HG03432 (cell line): ENCODE measurements at regions not wholly inside any gene's neighbourhood (a gene's known extent, or its start where the extent isn't known, plus 50 kb on each side); places are given as distances from the start of the nearest gene placed in this dataset.
"Not testable (repeated sequence)": the region's sequence is repeated elsewhere in the genome, so short reads cannot be mapped to it uniquely, and the experiment has no call there.

ENCODE experiments used
- ATAC-seq: cut with Tn5 transposase; IDR thresholded peaks from one replicate; pipeline ENCODE4 v1.9.1; 2021; ENCODE audit warnings: mild to moderate bottlenecking, moderate library complexity; ENCODE audit not compliant: unreplicated experiment

GRCh38 chr7:32816409-32816948 is 75.1 kb downstream of the KBTBD2 start:
- not testable (repeated sequence) for ATAC-seq

GRCh38 chr7:32814779-32815178 is 76.8 kb downstream of the KBTBD2 start:
- not testable (repeated sequence) for ATAC-seq

- ATAC-seq = no peak
Observed at GRCh38 chr7:32809871-32810270, 81.7 kb downstream of the KBTBD2 start.

DNA sequence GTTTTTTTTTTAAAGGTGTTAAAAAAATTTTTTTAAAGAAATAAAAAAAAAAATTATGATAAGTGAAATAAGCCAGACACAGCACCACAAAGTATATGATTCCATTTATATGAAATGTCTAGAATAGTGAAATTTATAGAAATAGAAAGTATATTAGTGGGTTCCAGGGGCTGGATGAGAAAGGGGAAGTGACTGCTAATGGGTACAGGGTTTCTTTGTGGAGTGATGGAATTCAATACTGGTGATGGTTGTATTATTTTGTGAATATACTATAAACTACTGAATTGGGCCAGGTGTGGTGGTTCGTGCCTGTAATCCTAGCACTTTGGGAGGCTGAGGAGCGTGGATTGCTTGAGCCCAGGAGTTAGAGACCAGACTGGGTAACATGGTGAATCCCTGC is 82.2 kb downstream of the KBTBD2 start:
- no peak for ATAC-seq

- ATAC-seq = no peak
Observed at GRCh38 chr7:32803406-32804141, 88.0 kb downstream of the KBTBD2 start.

DNA sequence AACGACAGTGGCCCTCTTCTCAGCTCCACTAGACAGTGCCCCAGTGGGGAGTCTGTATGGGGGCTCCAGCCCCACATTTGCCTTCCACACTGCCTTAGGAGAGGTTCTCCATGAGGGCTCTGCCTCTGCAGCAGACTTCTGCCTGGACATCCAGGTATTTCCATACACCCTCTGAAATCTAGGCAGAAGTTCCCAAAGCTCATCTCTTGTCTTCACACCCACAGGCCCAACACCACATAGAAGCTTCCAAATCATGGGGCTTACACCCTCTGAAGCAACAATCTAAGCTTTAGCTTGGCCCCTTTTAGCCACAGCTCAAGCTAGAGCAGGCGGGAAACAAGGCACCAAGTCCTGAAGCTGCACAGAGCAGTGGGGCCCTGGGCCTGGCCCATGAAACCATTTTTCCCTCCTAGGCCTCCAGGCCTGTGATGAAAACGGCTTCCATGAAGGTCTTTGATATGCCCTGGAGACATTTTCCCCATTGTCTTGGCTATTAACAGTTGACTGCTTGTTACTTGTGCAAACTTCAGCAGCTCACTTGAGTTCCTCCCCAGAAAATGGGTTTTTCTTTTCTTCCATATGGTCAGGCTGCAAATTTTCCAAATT is 89.2 kb downstream of the KBTBD2 start:
- no peak for ATAC-seq

- ATAC-seq = not testable (repeated sequence)
Observed at GRCh38 chr7:32793053-32793452, 98.5 kb downstream of the KBTBD2 start.

DNA sequence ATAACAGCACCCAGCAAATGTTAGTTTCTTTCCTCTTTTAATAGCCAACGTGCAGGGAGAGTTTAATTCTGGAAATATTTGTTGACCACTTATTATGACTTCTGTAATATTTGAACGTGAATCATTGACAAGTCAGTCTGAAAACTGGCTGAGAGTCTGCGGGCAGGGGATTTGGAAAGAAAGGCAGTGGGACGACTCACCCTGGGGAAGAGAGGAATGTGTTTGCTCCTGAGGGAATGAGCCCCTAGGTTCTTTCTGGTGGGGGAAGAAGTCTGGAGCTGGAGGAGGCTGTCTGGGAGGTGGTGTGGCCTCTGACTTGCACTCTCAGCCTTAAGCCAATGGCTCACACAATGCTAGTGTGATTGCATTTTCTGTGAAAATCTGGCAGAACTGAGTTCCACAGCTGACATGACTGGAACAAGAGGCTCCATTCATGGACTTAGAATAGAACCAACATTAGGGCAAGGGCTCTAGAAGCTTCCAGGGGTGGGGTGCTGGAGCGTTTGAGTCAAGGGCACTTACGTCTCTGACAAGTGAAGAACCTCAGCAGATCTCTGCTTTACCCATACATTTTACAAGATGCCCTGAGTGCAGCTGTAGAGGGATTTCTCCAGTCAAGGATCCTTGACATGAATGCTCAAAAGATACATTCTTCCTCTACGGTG is 100.7 kb downstream of the KBTBD2 start:
- not testable (repeated sequence) for ATAC-seq

- not testable (repeated sequence) for ATAC-seq
Observed at GRCh38 chr7:32789266-32789665, 102.3 kb downstream of the KBTBD2 start.

- not testable (repeated sequence) for ATAC-seq
Observed at GRCh38 chr7:32788174-32788573, 103.4 kb downstream of the KBTBD2 start.

- not testable (repeated sequence) for ATAC-seq
Observed at GRCh38 chr7:32785365-32785944, 106.1 kb downstream of the KBTBD2 start.

- ATAC-seq = not testable (repeated sequence)
Observed at GRCh38 chr7:32779895-32780294, 111.7 kb downstream of the KBTBD2 start.

GRCh38 chr7:32779167-32779566 is 112.4 kb downstream of the KBTBD2 start:
- ATAC-seq = no peak

GRCh38 chr7:32777041-32777666 is 114.4 kb downstream of the KBTBD2 start:
- ATAC-seq = not testable (repeated sequence)

DNA sequence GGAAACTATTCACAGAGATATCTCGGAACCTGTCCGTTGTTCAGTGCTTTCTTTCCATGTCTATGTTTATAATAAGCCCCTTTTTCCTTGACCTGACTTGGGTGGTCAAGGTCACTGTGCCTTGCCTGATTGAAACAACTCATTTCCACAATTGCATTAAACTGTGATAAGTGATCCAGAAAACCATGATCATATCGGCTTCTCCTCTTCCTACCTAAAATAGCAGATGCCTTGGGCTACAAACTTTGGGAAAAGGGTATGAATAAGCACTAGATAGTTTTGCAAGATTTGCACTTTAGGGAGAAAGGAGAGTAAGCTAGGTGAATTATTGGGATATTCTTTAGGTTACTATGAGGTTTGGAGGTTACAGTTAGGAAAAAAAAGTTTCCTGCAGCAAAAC is 115.2 kb downstream of the KBTBD2 start:
- ATAC-seq = not testable (repeated sequence)

DNA sequence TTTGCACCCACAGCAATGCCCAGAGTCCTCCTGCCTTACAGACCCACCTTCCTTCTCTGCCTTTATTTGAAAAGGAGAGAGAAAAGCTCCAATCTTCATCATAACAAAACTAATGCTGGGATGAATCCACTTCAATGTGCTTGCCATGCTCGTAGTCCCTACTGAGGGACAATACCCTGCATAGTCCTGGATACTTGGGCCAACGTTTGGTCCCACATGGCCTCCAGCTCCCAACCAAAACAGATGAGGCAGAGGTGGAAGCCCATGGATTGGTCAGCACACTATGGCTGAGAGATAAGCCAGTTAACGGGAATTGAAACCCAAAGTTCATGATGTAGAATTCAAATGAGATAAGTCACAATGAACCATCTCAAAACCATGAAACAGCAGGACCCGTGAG is 115.8 kb downstream of the KBTBD2 start:
- not testable (repeated sequence) for ATAC-seq

GRCh38 chr7:32774541-32774951 is 117.0 kb downstream of the KBTBD2 start:
- no peak for ATAC-seq

- not testable (repeated sequence) for ATAC-seq
Observed at GRCh38 chr7:32768866-32769510, 122.6 kb downstream of the KBTBD2 start.

DNA sequence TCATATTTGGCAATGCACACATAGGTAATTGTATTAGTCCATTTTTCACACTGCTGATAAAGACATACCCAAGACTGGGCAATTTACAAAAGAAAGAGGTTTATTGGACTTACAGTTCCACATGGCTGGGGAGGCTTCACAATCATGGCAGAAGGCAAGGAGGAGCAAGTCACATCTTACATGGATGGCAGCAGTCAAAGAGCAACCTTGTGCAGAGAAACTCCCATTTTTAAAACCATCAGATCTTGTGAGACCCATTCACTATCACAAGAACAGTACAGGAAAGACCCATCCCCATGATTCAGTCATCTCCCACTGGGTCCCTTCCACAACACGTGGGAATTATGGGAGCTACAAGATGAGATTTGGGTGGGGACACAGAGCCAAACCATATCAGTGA is 123.2 kb downstream of the KBTBD2 start:
- ATAC-seq = not testable (repeated sequence)

GRCh38 chr7:32765649-32766251 is 125.8 kb downstream of the KBTBD2 start:
- ATAC-seq = not testable (repeated sequence)
